ENCODE measurements at regions not wholly inside any gene's neighbourhood (a gene's known extent, or its start where the extent isn't known, plus 50 kb on each side); places are given as distances from the start of the nearest gene placed in this dataset.
"Not testable (repeated sequence)": the region's sequence is repeated elsewhere in the genome, so short reads cannot be mapped to it uniquely, and the experiment has no call there.

GRCh38 chr11:49434308-49434707 lies 225.9 kb upstream of the FOLH1 start:
- TF ChIP-seq CTCF (IDR thresholded peaks at IDR 0.05; ENCODE audit: poor library complexity); EZH2 (IDR thresholded peaks at IDR 0.05; ENCODE audit: borderline replicate concordance); EZH2phosphoT487 (IDR thresholded peaks at IDR 0.05; ENCODE audit: low read depth, severe bottlenecking, unreplicated experiment): not testable (repeated sequence)
